CD8-positive, alpha-beta memory T cell (primary cell): ENCODE measurements at regions not wholly inside any gene's neighbourhood (a gene's known extent, or its start where the extent isn't known, plus 50 kb on each side); places are given as distances from the start of the nearest gene placed in this dataset.
A peak's percentile ranks its signal among the peaks of the same experiment; 100 is the strongest.

Source experiments
- CTCF ChIA-PET: fragments of 350-600 bp; sonication (Branson Sonifier 250); formaldehyde crosslinking; loops from one replicate; lab custom pipeline; 2021; ENCODE audit warnings: antibody characterized with exemption; lab: Charles Lee
- POLR2A ChIA-PET: fragments of 350-600 bp; sonication (Branson Sonifier 250); formaldehyde crosslinking; loops from one replicate; lab custom pipeline; 2021; ENCODE audit warnings: antibody characterized with exemption; lab: Charles Lee
- DNase-seq, 5 donors: peaks; one replicate each; pipeline versions ENCODE4 v3.0.0 to v3.0.0-alpha.2; 2020 to 2022; ENCODE audit warnings: mixed read lengths in 1 of 5
- H3K27ac ChIP-seq: one replicate; pipeline ENCODE4 v1.7.0; 2013; ENCODE audit warnings: low read depth, mild to moderate bottlenecking, low read length, moderate library complexity
- H3K27me3 ChIP-seq: 2 replicates; pipeline ENCODE4 v1.7.0; 2013; ENCODE audit warnings: low read length, mild to moderate bottlenecking; ENCODE audit not compliant: insufficient read depth, poor library complexity, severe bottlenecking
- H3K36me3 ChIP-seq: 2 replicates; pipeline ENCODE4 v1.7.0; 2013; ENCODE audit warnings: mild to moderate bottlenecking, low read length, moderate library complexity; ENCODE audit not compliant: insufficient read depth
- H3K4me1 ChIP-seq: 2 replicates; pipeline ENCODE4 v1.7.0; 2013; ENCODE audit warnings: mild to moderate bottlenecking, low read length, moderate library complexity; ENCODE audit not compliant: insufficient read depth
- H3K4me3 ChIP-seq: 2 replicates; pipeline ENCODE4 v1.7.0; 2013; ENCODE audit warnings: mild to moderate bottlenecking, low read length
- H3K9me3 ChIP-seq: 2 replicates; pipeline ENCODE4 v1.7.0; 2013; ENCODE audit warnings: mild to moderate bottlenecking, low read length
- H3K27ac Mint-ChIP-seq, 8 donors: one replicate each; pipeline ENCODE4 v1.8.0; 2020 to 2021; ENCODE audit warnings: mixed read lengths in 8 of 8, mild to moderate bottlenecking in 6 of 8, inconsistent platforms in 3 of 8, moderate library complexity in 3 of 8
- H3K27me3 Mint-ChIP-seq, 2 donors: one replicate each; pipeline ENCODE4 v1.8.0; 2020 to 2021; ENCODE audit warnings: mixed read lengths in 2 of 2, mild to moderate bottlenecking in 1 of 2, moderate library complexity in 1 of 2
- H3K36me3 Mint-ChIP-seq, 3 donors: one replicate each; pipeline ENCODE4 v1.8.0; 2020 to 2021; ENCODE audit warnings: mixed read lengths in 3 of 3, inconsistent platforms in 1 of 3, mild to moderate bottlenecking in 1 of 3
- H3K4me1 Mint-ChIP-seq, 3 donors: one replicate each; pipeline ENCODE4 v1.8.0; 2020 to 2021; ENCODE audit warnings: mixed read lengths in 3 of 3, inconsistent platforms in 1 of 3, mild to moderate bottlenecking in 1 of 3
- H3K4me3 Mint-ChIP-seq, 7 donors: one replicate each; pipeline ENCODE4 v1.8.0; 2020 to 2021; ENCODE audit warnings: mixed read lengths in 7 of 7, mild to moderate bottlenecking in 6 of 7, moderate library complexity in 4 of 7, inconsistent platforms in 2 of 7
- H3K9me3 Mint-ChIP-seq, 5 donors: one replicate each; pipeline ENCODE4 v1.8.0; 2020 to 2022; ENCODE audit warnings: mixed read lengths in 5 of 5, mild to moderate bottlenecking in 3 of 5, moderate library complexity in 2 of 5, inconsistent platforms in 1 of 5

GRCh38 chr10:124273141-124273540 lies 145.6 kb downstream of the OAT start:
- Histone ChIP-seq H3K4me1 (no peaks in the 10 kb centered on the region), H3K9me3 (no peaks in the 10 kb centered on the region), H3K27ac (no peak overlapping the region), H3K27me3 (no peaks in the 10 kb centered on the region), H3K4me3 (no peak overlapping the region), H3K36me3 (no peaks in the 10 kb centered on the region)
- ChIA-PET CTCF (no interaction called here), POLR2A (no interaction called here)
- no peak for DNase-seq
- H3K4me3 Mint-ChIP-seq = no peak overlapping the region
- H3K9me3 Mint-ChIP-seq = peaks cover 4 to 23% (median 11%) of the 10 kb centered on the region in 5 donors
- no peaks in the 10 kb centered on the region for H3K4me1 Mint-ChIP-seq
- peaks cover 8 to 10% of the 10 kb centered on the region in 2 donors for H3K27me3 Mint-ChIP-seq
- H3K27ac Mint-ChIP-seq = no peak overlapping the region
- H3K36me3 Mint-ChIP-seq = peaks cover 0 to 1% (median 0%) of the 10 kb centered on the region in 3 donors

GRCh38 chr10:124271676-124272075 lies 147.0 kb downstream of the OAT start:
- DNase-seq = no peak
- Histone ChIP-seq H3K4me1 (no peaks in the 10 kb centered on the region), H3K27ac (no peak overlapping the region), H3K27me3 (no peaks in the 10 kb centered on the region), H3K4me3 (no peak overlapping the region), H3K9me3 (no peaks in the 10 kb centered on the region), H3K36me3 (no peaks in the 10 kb centered on the region)
- Mint-ChIP-seq H3K36me3 (peaks cover 0 to 1% (median 0%) of the 10 kb centered on the region in 3 donors), H3K4me1 (no peaks in the 10 kb centered on the region), H3K27ac (peak overlapping the region in 1 of 8 donors; percentile 63), H3K27me3 (peaks cover 5 to 8% of the 10 kb centered on the region in 2 donors), H3K9me3 (peaks cover 4 to 23% (median 10%) of the 10 kb centered on the region in 5 donors), H3K4me3 (no peak overlapping the region)
- ChIA-PET POLR2A (no interaction called here), CTCF (no interaction called here)

- Mint-ChIP-seq H3K9me3 (peaks cover 4 to 23% (median 10%) of the 10 kb centered on the region in 5 donors), H3K27ac (no peak overlapping the region), H3K4me3 (no peak overlapping the region), H3K27me3 (peaks cover 3 to 5% of the 10 kb centered on the region in 2 donors), H3K36me3 (peaks cover 0 to 1% (median 0%) of the 10 kb centered on the region in 3 donors), H3K4me1 (no peaks in the 10 kb centered on the region)
- Histone ChIP-seq H3K36me3 (no peaks in the 10 kb centered on the region), H3K9me3 (no peaks in the 10 kb centered on the region), H3K27ac (no peak overlapping the region), H3K4me3 (no peak overlapping the region), H3K27me3 (no peaks in the 10 kb centered on the region), H3K4me1 (no peaks in the 10 kb centered on the region)
- CTCF ChIA-PET = no interaction called here
- no peak for DNase-seq
- POLR2A ChIA-PET = no interaction called here
Observed at GRCh38 chr10:124270530-124271327, 148.0 kb downstream of the OAT start.

GRCh38 chr10:124268976-124269375 lies 149.7 kb downstream of the OAT start:
- no peaks in the 10 kb centered on the region for H3K9me3 ChIP-seq
- no peaks in the 10 kb centered on the region for H3K4me1 ChIP-seq
- Mint-ChIP-seq H3K27me3 (peaks cover 3 to 9% of the 10 kb centered on the region in 2 donors), H3K27ac (peak overlapping the region in 1 of 8 donors; percentile 55), H3K9me3 (peaks cover 4 to 17% (median 8%) of the 10 kb centered on the region in 5 donors), H3K36me3 (peaks cover 0 to 1% (median 0%) of the 10 kb centered on the region in 3 donors), H3K4me3 (no peak overlapping the region), H3K4me1 (no peaks in the 10 kb centered on the region)
- no peaks in the 10 kb centered on the region for H3K27me3 ChIP-seq
- H3K27ac ChIP-seq = no peak overlapping the region
- ChIA-PET CTCF (no interaction called here), POLR2A (no interaction called here)
- H3K4me3 ChIP-seq = no peak overlapping the region
- no peak for DNase-seq
- H3K36me3 ChIP-seq = no peaks in the 10 kb centered on the region

GRCh38 chr10:124267911-124268549 lies 150.7 kb downstream of the OAT start:
- H3K4me1 ChIP-seq = no peaks in the 10 kb centered on the region
- H3K36me3 Mint-ChIP-seq = peaks cover 0 to 1% (median 0%) of the 10 kb centered on the region in 3 donors
- H3K4me1 Mint-ChIP-seq = no peaks in the 10 kb centered on the region
- H3K27ac ChIP-seq = no peak overlapping the region
- no peak overlapping the region for H3K4me3 ChIP-seq
- peaks cover 1 to 14% (median 4%) of the 10 kb centered on the region in 5 donors for H3K9me3 Mint-ChIP-seq
- DNase-seq = no peak
- ChIA-PET POLR2A (no interaction called here), CTCF (no interaction called here)
- H3K27me3 ChIP-seq = no peaks in the 10 kb centered on the region
- H3K4me3 Mint-ChIP-seq = no peak overlapping the region
- no peaks in the 10 kb centered on the region for H3K9me3 ChIP-seq
- peaks cover 3 to 9% of the 10 kb centered on the region in 2 donors for H3K27me3 Mint-ChIP-seq
- H3K36me3 ChIP-seq = no peaks in the 10 kb centered on the region
- H3K27ac Mint-ChIP-seq = no peak overlapping the region

GRCh38 chr10:124267231-124267885 lies 151.4 kb downstream of the OAT start:
- no peak overlapping the region for H3K4me3 ChIP-seq
- Mint-ChIP-seq H3K36me3 (peaks cover 0 to 1% (median 0%) of the 10 kb centered on the region in 3 donors), H3K27me3 (peaks cover 3 to 9% of the 10 kb centered on the region in 2 donors), H3K9me3 (peaks cover 0 to 7% (median 4%) of the 10 kb centered on the region in 5 donors), H3K27ac (peak overlapping the region in 1 of 8 donors; percentile 65), H3K4me1 (no peaks in the 10 kb centered on the region), H3K4me3 (peak overlapping the region in 1 of 7 donors; percentile 79)
- H3K27me3 ChIP-seq = no peaks in the 10 kb centered on the region
- no peaks in the 10 kb centered on the region for H3K36me3 ChIP-seq
- H3K4me1 ChIP-seq = no peaks in the 10 kb centered on the region
- no peaks in the 10 kb centered on the region for H3K9me3 ChIP-seq
- H3K27ac ChIP-seq = no peak overlapping the region
- DNase-seq = no peak
- CTCF ChIA-PET = no interaction called here
- POLR2A ChIA-PET = no interaction called here

GRCh38 chr10:124266468-124267230 lies 152.1 kb downstream of the OAT start:
- H3K4me1 ChIP-seq = no peaks in the 10 kb centered on the region
- no peak overlapping the region for H3K4me3 Mint-ChIP-seq
- H3K36me3 Mint-ChIP-seq = no peaks in the 10 kb centered on the region
- H3K9me3 Mint-ChIP-seq = peaks cover 0 to 2% (median 0%) of the 10 kb centered on the region in 5 donors
- H3K27me3 ChIP-seq = no peaks in the 10 kb centered on the region
- peaks cover 3 to 9% of the 10 kb centered on the region in 2 donors for H3K27me3 Mint-ChIP-seq
- no peaks in the 10 kb centered on the region for H3K36me3 ChIP-seq
- peak overlapping the region in 1 of 8 donors; percentile 65 for H3K27ac Mint-ChIP-seq
- no peak for DNase-seq
- POLR2A ChIA-PET = no interaction called here
- no peak overlapping the region for H3K27ac ChIP-seq
- CTCF ChIA-PET = no interaction called here
- H3K4me1 Mint-ChIP-seq = no peaks in the 10 kb centered on the region
- H3K9me3 ChIP-seq = no peaks in the 10 kb centered on the region
- no peak overlapping the region for H3K4me3 ChIP-seq
